LNCAP (cell line): ENCODE measurements at regions not wholly inside any gene's neighbourhood (a gene's known extent, or its start where the extent isn't known, plus 50 kb on each side); places are given as distances from the start of the nearest gene placed in this dataset.

Source experiments
- TF ChIP-seq, protein P1 (sequence below): fragments of 450-650 bp; IDR thresholded peaks from 2 replicates; pipeline ENCODE4 v1.5.1; 2017; ENCODE audit warnings: mild to moderate bottlenecking

DNA sequence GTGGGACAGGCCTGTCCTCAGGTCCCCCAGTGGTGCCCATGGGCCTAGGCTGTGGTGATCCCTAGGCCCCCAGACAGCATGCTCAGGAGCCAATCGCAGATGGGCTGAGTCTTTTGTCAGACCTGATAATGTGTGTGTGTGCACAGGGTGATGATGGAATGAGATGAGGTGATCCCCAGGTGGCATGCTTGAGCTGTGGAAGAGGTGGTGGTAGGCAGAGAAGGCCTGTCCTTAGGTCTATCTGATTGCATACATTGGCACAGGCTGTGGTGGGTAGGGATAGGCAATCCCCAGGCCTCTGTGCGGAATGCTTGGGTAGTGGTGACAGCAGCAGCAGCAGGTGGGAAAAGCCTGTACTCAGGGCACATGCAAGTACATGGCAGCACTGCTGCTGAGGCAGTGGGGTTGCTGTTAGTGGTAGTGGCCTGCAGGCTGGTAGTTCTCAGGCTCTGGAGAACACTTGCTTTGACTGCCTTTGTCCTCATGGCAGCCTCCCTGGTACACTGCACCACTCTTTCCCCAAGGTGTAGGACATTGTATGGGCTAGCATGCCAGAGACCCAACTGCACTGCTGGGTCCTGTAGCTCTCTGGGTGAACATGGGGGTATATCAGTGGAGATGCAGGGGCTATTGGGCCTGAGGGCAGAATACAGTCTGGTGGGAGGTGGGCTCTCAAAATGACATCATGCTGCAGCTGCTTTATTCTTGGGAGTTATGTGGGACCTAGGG is 260.9 kb upstream of the PLPP4 start:
- TF ChIP-seq, protein P1, sequence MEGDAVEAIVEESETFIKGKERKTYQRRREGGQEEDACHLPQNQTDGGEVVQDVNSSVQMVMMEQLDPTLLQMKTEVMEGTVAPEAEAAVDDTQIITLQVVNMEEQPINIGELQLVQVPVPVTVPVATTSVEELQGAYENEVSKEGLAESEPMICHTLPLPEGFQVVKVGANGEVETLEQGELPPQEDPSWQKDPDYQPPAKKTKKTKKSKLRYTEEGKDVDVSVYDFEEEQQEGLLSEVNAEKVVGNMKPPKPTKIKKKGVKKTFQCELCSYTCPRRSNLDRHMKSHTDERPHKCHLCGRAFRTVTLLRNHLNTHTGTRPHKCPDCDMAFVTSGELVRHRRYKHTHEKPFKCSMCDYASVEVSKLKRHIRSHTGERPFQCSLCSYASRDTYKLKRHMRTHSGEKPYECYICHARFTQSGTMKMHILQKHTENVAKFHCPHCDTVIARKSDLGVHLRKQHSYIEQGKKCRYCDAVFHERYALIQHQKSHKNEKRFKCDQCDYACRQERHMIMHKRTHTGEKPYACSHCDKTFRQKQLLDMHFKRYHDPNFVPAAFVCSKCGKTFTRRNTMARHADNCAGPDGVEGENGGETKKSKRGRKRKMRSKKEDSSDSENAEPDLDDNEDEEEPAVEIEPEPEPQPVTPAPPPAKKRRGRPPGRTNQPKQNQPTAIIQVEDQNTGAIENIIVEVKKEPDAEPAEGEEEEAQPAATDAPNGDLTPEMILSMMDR, result no peak

DNA sequence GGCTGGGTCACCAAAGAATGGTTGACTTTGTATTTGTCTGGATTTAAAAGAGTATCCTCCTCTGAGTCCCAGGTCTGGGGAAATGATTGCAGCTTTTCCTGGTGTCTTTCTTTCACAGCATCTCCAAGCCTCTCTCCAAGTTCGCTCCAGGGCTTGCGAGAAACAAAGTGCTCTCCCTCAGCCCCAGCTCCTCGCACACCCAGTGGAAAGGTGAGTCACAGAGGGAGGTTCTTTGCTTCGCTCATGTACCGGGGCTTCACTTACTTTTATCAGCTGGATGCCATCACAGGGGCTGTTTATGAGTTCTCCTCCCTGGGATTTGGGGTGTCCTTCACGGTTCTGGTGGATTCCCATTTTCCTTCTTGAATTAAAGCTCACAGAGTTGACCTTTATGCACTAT is 252.2 kb upstream of the PLPP4 start:
- TF ChIP-seq, protein P1, result no peak

DNA sequence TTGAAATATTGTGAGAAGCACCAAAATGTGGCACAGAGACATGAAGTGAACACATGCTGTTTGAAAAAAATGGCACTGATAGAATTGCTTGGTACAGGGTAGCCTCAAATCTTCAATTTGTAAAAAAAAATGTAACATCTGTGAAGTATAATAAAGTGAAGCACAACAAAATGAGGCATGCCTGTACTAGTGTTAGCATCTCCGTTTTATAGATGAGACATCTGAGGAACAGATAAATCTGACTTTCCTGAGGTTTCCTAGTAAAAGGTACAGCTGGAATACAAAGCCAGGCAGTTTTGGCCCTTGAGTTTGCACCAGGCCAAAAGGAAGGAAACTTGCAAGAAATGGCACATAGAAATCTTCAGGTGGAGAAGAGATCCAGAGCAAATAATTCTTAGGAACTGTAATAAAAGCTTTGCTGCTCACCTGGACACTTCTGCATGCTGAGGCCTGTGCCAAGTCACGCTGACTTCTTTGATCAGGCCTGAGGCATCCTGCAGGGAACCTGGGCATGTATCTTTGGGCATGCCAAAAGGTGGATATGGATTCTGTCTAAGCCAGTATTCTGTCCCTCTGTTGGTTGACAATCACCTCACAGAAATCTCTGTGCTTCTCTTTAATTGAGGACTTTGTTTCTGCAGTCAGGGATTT is 251.5 kb upstream of the PLPP4 start:
- TF ChIP-seq, protein P1, result no peak

DNA sequence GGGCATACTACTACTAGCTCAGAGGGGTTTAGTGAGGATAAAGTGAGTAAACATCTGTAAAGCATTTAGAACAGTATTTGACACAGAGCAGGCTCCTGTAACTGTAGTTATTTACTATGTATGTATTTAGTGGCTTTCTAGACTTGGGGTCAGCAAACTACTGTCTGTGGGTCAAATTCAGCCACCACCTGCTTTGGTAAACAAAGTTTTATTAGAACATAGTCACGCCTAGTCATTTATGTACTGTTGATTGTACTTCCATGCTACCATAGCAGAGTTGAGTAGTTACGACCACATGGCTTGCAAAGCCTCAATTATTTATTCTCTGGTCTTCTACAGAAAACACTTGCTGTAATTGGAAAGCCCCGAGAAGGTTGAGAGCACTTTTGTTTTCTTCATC is 248.5 kb upstream of the PLPP4 start:
- TF ChIP-seq, protein P1, result no peak

DNA sequence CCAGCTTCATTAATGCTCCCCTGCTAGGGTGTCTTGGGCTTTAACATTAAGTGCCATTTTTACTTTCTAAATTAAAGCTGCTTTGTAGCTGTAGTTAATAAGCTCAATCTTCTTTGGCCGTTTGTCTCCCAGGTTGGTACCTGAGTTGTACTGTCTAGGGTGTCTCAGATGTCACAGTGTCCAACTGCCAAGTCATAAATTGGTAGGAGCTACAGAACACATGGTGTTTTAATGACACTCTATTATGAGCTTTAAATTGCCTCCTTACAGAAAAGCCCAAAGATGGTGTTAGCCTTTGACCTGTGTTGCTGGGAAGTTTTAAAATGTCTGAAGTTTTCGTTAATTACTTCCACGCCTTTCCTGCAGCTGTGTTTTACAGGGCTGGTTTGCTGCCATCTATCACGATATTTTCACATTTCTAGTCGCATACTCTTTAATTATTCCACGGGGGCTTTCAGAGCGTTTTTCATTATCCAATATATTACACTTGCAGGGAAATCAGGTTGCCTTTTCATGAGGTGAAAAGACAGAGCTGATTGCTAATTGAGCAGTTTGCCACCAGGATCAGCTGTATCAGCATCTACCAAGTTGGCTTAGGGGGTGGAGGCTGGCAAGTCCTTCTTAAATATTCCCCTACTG is 247.8 kb upstream of the PLPP4 start:
- TF ChIP-seq, protein P1, result no peak

DNA sequence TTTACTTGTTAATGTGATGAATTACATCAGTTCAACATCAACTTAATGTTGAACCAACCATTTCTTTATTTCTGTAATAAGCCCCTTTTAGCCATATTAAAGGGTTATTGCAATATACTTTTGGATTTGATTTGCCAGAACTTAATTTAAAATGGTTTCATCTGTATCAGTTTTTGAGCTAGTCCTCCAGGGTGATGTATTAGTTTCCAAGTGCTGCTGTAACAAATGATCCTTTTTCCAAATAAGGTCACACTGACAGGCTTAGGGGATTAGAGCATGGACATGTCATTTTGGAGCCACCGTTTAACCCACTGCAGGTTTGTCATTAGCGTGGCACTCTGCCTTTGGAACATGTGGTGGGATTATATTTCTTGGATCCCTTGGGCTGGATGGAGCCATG is 244.8 kb upstream of the PLPP4 start:
- TF ChIP-seq, protein P1, result no peak

DNA sequence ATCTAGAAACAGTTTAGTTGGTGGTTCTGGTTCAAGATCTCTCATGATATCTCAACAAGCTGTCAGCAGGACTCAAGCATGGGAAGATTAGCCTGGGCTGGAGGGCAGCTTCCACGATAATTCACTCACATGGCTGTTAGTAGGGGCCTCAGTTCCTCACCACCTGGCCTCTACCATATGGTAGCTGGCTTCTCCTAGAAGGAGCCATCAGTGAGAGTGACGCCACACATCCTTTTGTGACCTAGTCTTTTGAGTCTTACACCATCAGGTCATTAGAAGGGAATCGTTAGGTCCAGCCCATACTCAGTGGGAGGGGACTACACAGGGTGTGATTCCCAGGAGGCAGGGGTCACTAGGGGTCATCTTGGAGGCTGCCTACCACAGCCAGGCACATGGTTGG is 239.3 kb upstream of the PLPP4 start:
- TF ChIP-seq, protein P1, result no peak
